NCI-H187 (cell line): ENCODE measurements at regions not wholly inside any gene's neighbourhood (a gene's known extent, or its start where the extent isn't known, plus 50 kb on each side); places are given as distances from the start of the nearest gene placed in this dataset.
A peak's percentile ranks its signal among the peaks of the same experiment; 100 is the strongest.
"Not testable (repeated sequence)": the region's sequence is repeated elsewhere in the genome, so short reads cannot be mapped to it uniquely, and the experiment has no call there.

ENCODE experiments used
- DNase-seq, 2 experiments: peaks; one replicate each; lab custom pipeline; 2025; lab: John Stamatoyannopoulos, UW

GRCh38 chr20:61094581-61094980, 157.5 kb upstream of the CDH4 start:
- DNase-seq = no peak

- no peak for DNase-seq
Measured at GRCh38 chr20:61096463-61096862, 155.6 kb upstream of the CDH4 start.

- DNase-seq = no peak
Measured at GRCh38 chr20:61099806-61100205, 152.3 kb upstream of the CDH4 start.

GRCh38 chr20:61100489-61100888, 151.6 kb upstream of the CDH4 start:
- no peak for DNase-seq

- DNase-seq = not testable (repeated sequence)
Measured at GRCh38 chr20:61101321-61101720, 150.7 kb upstream of the CDH4 start.

- no peak for DNase-seq
Measured at GRCh38 chr20:61104232-61104631, 147.8 kb upstream of the CDH4 start.

GRCh38 chr20:61105395-61105794, 146.7 kb upstream of the CDH4 start:
- DNase-seq = no peak

- no peak for DNase-seq
Measured at GRCh38 chr20:61106438-61106837, 145.6 kb upstream of the CDH4 start.

GRCh38 chr20:61109221-61109805, 142.7 kb upstream of the CDH4 start:
- no peak for DNase-seq

- DNase-seq = no peak
Measured at GRCh38 chr20:61112515-61112914, 139.5 kb upstream of the CDH4 start.

- DNase-seq = no peak
Measured at GRCh38 chr20:61113731-61114130, 138.3 kb upstream of the CDH4 start.

GRCh38 chr20:61114493-61115175, 137.4 kb upstream of the CDH4 start:
- DNase-seq = no peak

- no peak for DNase-seq
Measured at GRCh38 chr20:61115364-61116065, 136.5 kb upstream of the CDH4 start.

- DNase-seq = no peak
Measured at GRCh38 chr20:61117725-61118124, 134.3 kb upstream of the CDH4 start.

GRCh38 chr20:61118429-61119224, 133.4 kb upstream of the CDH4 start:
- DNase-seq = no peak

GRCh38 chr20:61119273-61119672, 132.8 kb upstream of the CDH4 start:
- DNase-seq = no peak

- no peak for DNase-seq
Measured at GRCh38 chr20:61119794-61120410, 132.2 kb upstream of the CDH4 start.

GRCh38 chr20:61120595-61121515, 131.2 kb upstream of the CDH4 start:
- DNase-seq = peak; percentile 86 to 95

- no peak for DNase-seq
Measured at GRCh38 chr20:61121661-61122060, 130.4 kb upstream of the CDH4 start.

GRCh38 chr20:61123286-61123685, 128.8 kb upstream of the CDH4 start:
- no peak for DNase-seq
